MM.1S (cell line): ENCODE measurements at regions not wholly inside any gene's neighbourhood (a gene's known extent, or its start where the extent isn't known, plus 50 kb on each side); places are given as distances from the start of the nearest gene placed in this dataset.

Experiments
- DNase-seq: peaks from one replicate; pipeline ENCODE4 v3.0.0-alpha.2; 2015
- H2AFZ ChIP-seq: fragments of 300-600 bp; sonication (generic); 2 replicates; pipeline ENCODE4 v1.6.0; 2016; ENCODE audit warnings: antibody characterized with exemption, low read length
- H3F3A ChIP-seq: fragments of 300-600 bp; sonication (generic); 2 replicates; pipeline ENCODE4 v1.6.1; 2016; ENCODE audit warnings: mild to moderate bottlenecking, antibody characterized with exemption, low read length, moderate library complexity, mixed read lengths; ENCODE audit not compliant: insufficient read depth
- H3K27ac ChIP-seq: fragments of 300-600 bp; sonication (generic); 2 replicates; pipeline ENCODE4 v1.5.1; 2016; ENCODE audit warnings: mild to moderate bottlenecking, low read length
- H3K27me3 ChIP-seq: fragments of 300-600 bp; sonication (generic); replicated peaks from 2 replicates; pipeline ENCODE4 v1.6.0; 2016; ENCODE audit warnings: low read length; ENCODE audit not compliant: insufficient read depth
- H3K36me3 ChIP-seq: fragments of 300-600 bp; sonication (generic); replicated peaks from 2 replicates; pipeline ENCODE4 v1.6.1; 2016; ENCODE audit warnings: mild to moderate bottlenecking, low read length, mixed read lengths; ENCODE audit not compliant: insufficient read depth
- H3K4me1 ChIP-seq: fragments of 300-600 bp; sonication (generic); 2 replicates; pipeline ENCODE4 v1.6.1; 2016; ENCODE audit warnings: low read length, mixed read lengths
- H3K4me2 ChIP-seq: fragments of 300-600 bp; sonication (generic); 2 replicates; pipeline ENCODE4 v1.6.0; 2016; ENCODE audit warnings: low read depth, low read length
- H3K4me3 ChIP-seq: fragments of 300-600 bp; sonication (generic); 2 replicates; pipeline ENCODE4 v1.5.1; 2016; ENCODE audit warnings: low read length, mixed read lengths
- H3K79me2 ChIP-seq: fragments of 300-600 bp; sonication (generic); 2 replicates; pipeline ENCODE4 v1.6.1; 2016; ENCODE audit warnings: mixed run types, low read length, mixed read lengths
- H3K9ac ChIP-seq: fragments of 300-600 bp; sonication (generic); 2 replicates; pipeline ENCODE4 v1.6.1; 2016; ENCODE audit warnings: low read length, mixed read lengths
- H3K9me2 ChIP-seq: fragments of 300-600 bp; sonication (generic); replicated peaks from 2 replicates; pipeline ENCODE4 v1.6.1; 2016; ENCODE audit warnings: mild to moderate bottlenecking, low read length, mixed read lengths; ENCODE audit not compliant: insufficient read depth
- H3K9me3 ChIP-seq: fragments of 300-600 bp; sonication (generic); replicated peaks from 2 replicates; pipeline ENCODE4 v1.6.1; 2016; ENCODE audit warnings: mild to moderate bottlenecking, low read length, mixed read lengths; ENCODE audit not compliant: insufficient read depth
- H4K20me1 ChIP-seq: fragments of 300-600 bp; sonication (generic); 2 replicates; pipeline ENCODE4 v1.6.1; 2016; ENCODE audit warnings: mild to moderate bottlenecking, low read length, moderate library complexity, mixed read lengths; ENCODE audit not compliant: insufficient read depth
- CTCF ChIP-seq: fragments of 300-600 bp; sonication (generic); IDR thresholded peaks from 2 replicates; pipeline ENCODE4 v1.5.1; 2016; ENCODE audit warnings: antibody characterized with exemption, low read length, mixed read lengths
- EZH2 ChIP-seq: fragments of 300-600 bp; sonication (generic); optimal IDR thresholded peaks from 2 replicates; pipeline ENCODE3; 2017; ENCODE audit warnings: low read depth, mild to moderate bottlenecking, antibody characterized with exemption, low read length, mixed read lengths
- EZH2phosphoT487 ChIP-seq: fragments of 300-600 bp; sonication (generic); IDR thresholded peaks from 2 replicates; pipeline ENCODE4 v1.6.1; 2018; ENCODE audit warnings: antibody characterized with exemption, low read length

- Histone ChIP-seq H3K4me2 (no peak overlapping the region), H3K4me3 (no peak overlapping the region), H3K27me3 (no peaks in the 10 kb centered on the region), H3K79me2 (no peaks in the 10 kb centered on the region), H3F3A (no peaks in the 10 kb centered on the region), H4K20me1 (no peaks in the 10 kb centered on the region), H3K9ac (no peak overlapping the region), H3K27ac (no peak overlapping the region), H2AFZ (no peak overlapping the region), H3K4me1 (no peaks in the 10 kb centered on the region), H3K9me2 (no peaks in the 10 kb centered on the region), H3K9me3 (no peaks in the 10 kb centered on the region), H3K36me3 (no peaks in the 10 kb centered on the region)
- TF ChIP-seq EZH2 (no peak), EZH2phosphoT487 (no peak), CTCF (no peak)
- no peak for DNase-seq
Observed at GRCh38 chr18:39846265-39846664, 2108.8 kb upstream of the PIK3C3 start.

GRCh38 chr18:39845631-39846030 is 2109.4 kb upstream of the PIK3C3 start:
- no peak overlapping the region for H3K4me2 ChIP-seq
- no peaks in the 10 kb centered on the region for H4K20me1 ChIP-seq
- H3K79me2 ChIP-seq: no peaks in the 10 kb centered on the region
- H3K27ac ChIP-seq: no peak overlapping the region
- TF ChIP-seq EZH2phosphoT487 (no peak), EZH2 (no peak), CTCF (no peak)
- DNase-seq: no peak
- no peak overlapping the region for H3K4me3 ChIP-seq
- no peak overlapping the region for H3K9ac ChIP-seq
- no peaks in the 10 kb centered on the region for H3F3A ChIP-seq
- no peaks in the 10 kb centered on the region for H3K9me3 ChIP-seq
- H3K27me3 ChIP-seq: no peaks in the 10 kb centered on the region
- no peaks in the 10 kb centered on the region for H3K4me1 ChIP-seq
- no peaks in the 10 kb centered on the region for H3K9me2 ChIP-seq
- H3K36me3 ChIP-seq: no peaks in the 10 kb centered on the region
- H2AFZ ChIP-seq: no peak overlapping the region

GRCh38 chr18:39845106-39845505 is 2109.9 kb upstream of the PIK3C3 start:
- no peak overlapping the region for H3K4me2 ChIP-seq
- no peaks in the 10 kb centered on the region for H3K27me3 ChIP-seq
- no peak overlapping the region for H3K9ac ChIP-seq
- no peaks in the 10 kb centered on the region for H4K20me1 ChIP-seq
- no peak overlapping the region for H2AFZ ChIP-seq
- H3K4me3 ChIP-seq: no peak overlapping the region
- no peaks in the 10 kb centered on the region for H3F3A ChIP-seq
- H3K9me2 ChIP-seq: no peaks in the 10 kb centered on the region
- H3K4me1 ChIP-seq: no peaks in the 10 kb centered on the region
- no peaks in the 10 kb centered on the region for H3K79me2 ChIP-seq
- H3K36me3 ChIP-seq: no peaks in the 10 kb centered on the region
- no peaks in the 10 kb centered on the region for H3K9me3 ChIP-seq
- no peak for TF ChIP-seq EZH2phosphoT487
- no peak for TF ChIP-seq EZH2
- no peak for TF ChIP-seq CTCF
- no peak overlapping the region for H3K27ac ChIP-seq
- no peak for DNase-seq
